SK-N-SH treated with all-trans-retinoic acid at 6 μM for 48 hours (cell line): ENCODE measurements at regions not wholly inside any gene's neighbourhood (a gene's known extent, or its start where the extent isn't known, plus 50 kb on each side); places are given as distances from the start of the nearest gene placed in this dataset.

Experiments
- BACH2 ChIP-seq: fragments of 250-450 bp; sonication (Bioruptor Pico); IDR thresholded peaks from 2 replicates; pipeline ENCODE4 v1.9.0; 2021; ENCODE audit warnings: mild to moderate bottlenecking, borderline replicate concordance
- CSDC2 ChIP-seq: fragments of 250-450 bp; sonication (Bioruptor Pico); IDR thresholded peaks from 2 replicates; pipeline ENCODE4 v1.5.0; 2020; ENCODE audit warnings: mild to moderate bottlenecking, moderate library complexity
- GLIS3 ChIP-seq: fragments of 250-450 bp; sonication (Bioruptor Pico); IDR thresholded peaks from 2 replicates; pipeline ENCODE4 v1.5.0; 2020; ENCODE audit warnings: mild to moderate bottlenecking, moderate library complexity
- OSR1 ChIP-seq: fragments of 250-450 bp; sonication (Bioruptor Pico); IDR thresholded peaks from 2 replicates; pipeline ENCODE4 v1.8.0; 2022; ENCODE audit warnings: moderate library complexity, mild to moderate bottlenecking, inconsistent platforms
- PPARA ChIP-seq: fragments of 250-450 bp; sonication (Bioruptor Pico); IDR thresholded peaks from 2 replicates; pipeline ENCODE4 v1.5.0; 2020; ENCODE audit warnings: mild to moderate bottlenecking, borderline replicate concordance
- TOX ChIP-seq: fragments of 250-450 bp; sonication (Bioruptor Pico); IDR thresholded peaks from 2 replicates; pipeline ENCODE4 v1.8.0; 2021; ENCODE audit warnings: mild to moderate bottlenecking, moderate library complexity, borderline replicate concordance
- ZC3H10 ChIP-seq: fragments of 250-450 bp; sonication (Bioruptor Pico); IDR thresholded peaks from 2 replicates; pipeline ENCODE4 v1.5.1; 2021; ENCODE audit warnings: mild to moderate bottlenecking, moderate library complexity
- ZNF8 ChIP-seq: fragments of 450-650 bp; formaldehyde crosslinking; IDR thresholded peaks from 2 replicates; pipeline ENCODE4 v1.5.0; 2020; ENCODE audit warnings: mild to moderate bottlenecking, moderate library complexity

DNA sequence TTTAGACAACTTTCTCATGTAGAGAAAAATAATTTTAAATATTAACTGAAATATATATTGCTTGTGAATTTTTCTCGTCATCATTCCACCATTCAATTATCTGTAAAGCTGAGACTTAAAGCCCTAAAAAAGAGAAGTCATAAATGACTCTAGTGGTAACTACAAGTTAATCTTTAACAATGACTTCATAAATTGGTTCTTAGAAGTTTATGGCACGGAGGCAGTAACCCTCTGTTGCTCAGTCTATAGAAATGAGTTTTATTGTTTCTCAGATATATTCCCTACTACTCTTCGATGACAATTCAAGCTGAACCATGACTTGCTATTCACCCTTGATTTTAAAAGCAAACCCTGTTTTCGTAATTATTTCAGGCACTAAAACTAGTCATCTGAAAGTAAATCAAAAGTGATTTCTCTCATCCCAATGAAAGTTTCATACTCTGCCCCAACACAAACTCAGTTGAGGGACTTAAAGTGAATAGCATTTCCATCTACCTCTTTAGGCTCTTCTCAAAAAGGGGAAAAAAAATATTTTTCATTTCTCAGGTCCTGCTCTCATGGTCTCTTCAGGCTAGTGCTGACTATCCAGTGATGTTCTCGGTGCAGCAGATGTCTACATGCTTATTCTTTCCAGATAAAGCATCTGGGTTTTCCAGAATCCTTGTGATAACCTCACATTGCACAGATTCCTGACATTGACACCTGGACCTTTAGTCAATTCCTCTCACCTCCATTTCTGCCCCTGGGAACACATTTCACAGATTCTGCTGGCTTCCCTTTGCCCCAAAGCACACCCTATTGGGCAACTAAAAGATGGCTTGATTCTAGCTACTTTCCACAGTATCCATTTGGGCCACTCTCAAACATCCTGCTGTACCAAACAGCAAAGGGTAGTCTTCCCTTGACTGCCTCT, 207.8 kb upstream of the LRATD1 start:
- no peak for TF ChIP-seq TOX (CRISPR knock-in tag)
- TF ChIP-seq PPARA (CRISPR knock-in tag), result no peak
- no peak for TF ChIP-seq OSR1 (CRISPR knock-in tag)
- TF ChIP-seq GLIS3 (CRISPR knock-in tag), result no peak
- TF ChIP-seq ZNF8 (CRISPR knock-in tag), result no peak
- TF ChIP-seq BACH2 (CRISPR knock-in tag), result no peak
- TF ChIP-seq CSDC2 (CRISPR knock-in tag), result no peak
- no peak for TF ChIP-seq ZC3H10 (CRISPR knock-in tag)
